ENCODE measurements at regions not wholly inside any gene's neighbourhood (a gene's known extent, or its start where the extent isn't known, plus 50 kb on each side); places are given as distances from the start of the nearest gene placed in this dataset.

GRCh38 chr18:51446571-51447210 is 249.2 kb upstream of the MEX3C start:
- FAIRE-seq (no peak), DNase-seq (ENCODE audit: low read depth in 1 of 2, low spot score in 2 of 2) (no peak)
- H2BK15ac ChIP-seq (ENCODE audit: low read length), result no peak overlapping the region
- no peaks in the 10 kb centered on the region for H3K23me2 ChIP-seq (ENCODE audit: low read depth, low read length)
- POLR2A ChIA-PET (ENCODE audit: partially characterized antibody), result no interaction called here
- H3K27me3 ChIP-seq (replicated peaks in 1 of 4; ENCODE audit: control insufficient read depth in 3 of 4, extremely low read depth in 1 of 4, insufficient read depth in 3 of 4, low read length in 3 of 4), result no peaks in the 10 kb centered on the region; a peak in 1 of 7 replicates
- H2BK120ac ChIP-seq (replicated peaks; ENCODE audit: low read depth, low read length), result no peak overlapping the region
- H2BK20ac ChIP-seq (ENCODE audit: low read length), result no peak overlapping the region
- no peak overlapping the region for H3K23ac ChIP-seq (ENCODE audit: insufficient read length)
- WGBS, 2 experiments (ENCODE audit: extremely low coverage in 1 of 2, insufficient coverage in 1 of 2, insufficient read length in 1 of 2, insufficient replicate concordance in 2 of 2, low coverage in 1 of 2, low lambda C conversion rate in 2 of 2, missing lambda C conversion rate in 1 of 2), result 93% methylated on average over 2 of the region's 2 CpGs; no CpG with 5 or more reads in 1 of the 2 experiments
- no peaks in the 10 kb centered on the region for H3K9me3 ChIP-seq (ENCODE audit: insufficient read depth in 2 of 2, low read depth in 1 of 2, low read length in 1 of 2)
- no peak overlapping the region; the same call in 1 of the 2 replicates for H2BK12ac ChIP-seq (ENCODE audit: low read depth, low read length)
- no peak overlapping the region for H3K14ac ChIP-seq (ENCODE audit: insufficient read length)
- CTCF ChIA-PET (ENCODE audit: partially characterized antibody), result interaction anchor here (0.7 kb wide), 1 partner anchor 356 kb away, joined by 3 read pairs; no protein-coding TSS in a partner anchor
- no peak overlapping the region for H4K8ac ChIP-seq (ENCODE audit: extremely low read depth, insufficient read depth, low read length)
- H3K79me2 ChIP-seq (ENCODE audit: control insufficient read depth in 1 of 2, insufficient read depth in 2 of 2, low read length in 2 of 2), result no peaks in the 10 kb centered on the region
- no peak overlapping the region for H3K4me3 ChIP-seq (ENCODE audit: extremely low read depth in 1 of 4, insufficient read depth in 2 of 4, low read depth in 3 of 4, low read length in 4 of 4)
- no peak overlapping the region for H2AFZ ChIP-seq (ENCODE audit: low read length)
- H3K27ac ChIP-seq (ENCODE audit: low read depth, low read length), result no peak overlapping the region
- H3K36me3 ChIP-seq (ENCODE audit: control insufficient read depth in 2 of 4, insufficient read depth in 4 of 4, low read length in 3 of 4), result no peaks in the 10 kb centered on the region
- peaks cover 0 to 7% (median 4%) of the 10 kb centered on the region in 4 experiments; a peak in 4 of 7 replicates for H3K4me1 ChIP-seq (replicated peaks in 1 of 4; ENCODE audit: control insufficient read depth in 3 of 4, insufficient read depth in 4 of 4, low read length in 3 of 4)
- no peak overlapping the region for H3K4me2 ChIP-seq (ENCODE audit: insufficient read depth in 1 of 2, low read depth in 2 of 2, low read length in 2 of 2)
- no peak for TF ChIP-seq CBX5 (IDR thresholded peaks at IDR 0.05; ENCODE audit: low read depth, low read length)
- no peak for TF ChIP-seq TAF7 (optimal IDR thresholded peaks at IDR 0.05; ENCODE audit: borderline replicate concordance, low read depth, low read length)
- no peak for TF ChIP-seq KDM5A (IDR thresholded peaks at IDR 0.05; ENCODE audit: low read length)
- no peak for TF ChIP-seq KDM1A (IDR thresholded peaks at IDR 0.05; ENCODE audit: borderline replicate concordance, low read length)
- TF ChIP-seq NRF1 (IDR thresholded peaks at IDR 0.05; ENCODE audit: low read depth, low read length), result no peak
- no peak for TF ChIP-seq BRCA1 (IDR thresholded peaks at IDR 0.05; ENCODE audit: low read depth, low read length)
- no peak for TF ChIP-seq SP1 (IDR thresholded peaks at IDR 0.05; ENCODE audit: low read depth, low read length)
- no peak for TF ChIP-seq ZNF274 (IDR thresholded peaks at IDR 0.05; ENCODE audit: borderline replicate concordance, extremely low read depth, low read length)
- TF ChIP-seq RBBP5 (IDR thresholded peaks at IDR 0.05; ENCODE audit: borderline replicate concordance, low read depth, low read length), result no peak
- TF ChIP-seq PHF8 (conservative IDR thresholded peaks at IDR 0.05; ENCODE audit: low read depth, low read length), result no peak
- TF ChIP-seq, protein P1, sequence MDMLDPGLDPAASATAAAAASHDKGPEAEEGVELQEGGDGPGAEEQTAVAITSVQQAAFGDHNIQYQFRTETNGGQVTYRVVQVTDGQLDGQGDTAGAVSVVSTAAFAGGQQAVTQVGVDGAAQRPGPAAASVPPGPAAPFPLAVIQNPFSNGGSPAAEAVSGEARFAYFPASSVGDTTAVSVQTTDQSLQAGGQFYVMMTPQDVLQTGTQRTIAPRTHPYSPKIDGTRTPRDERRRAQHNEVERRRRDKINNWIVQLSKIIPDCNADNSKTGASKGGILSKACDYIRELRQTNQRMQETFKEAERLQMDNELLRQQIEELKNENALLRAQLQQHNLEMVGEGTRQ (IDR thresholded peaks at IDR 0.05; ENCODE audit: low read length), result no peak
- no peak for TF ChIP-seq BCL11A (IDR thresholded peaks at IDR 0.05; ENCODE audit: low read depth in 2 of 2, low read length in 2 of 2)
- no peak for TF ChIP-seq CHD2 (IDR thresholded peaks at IDR 0.05; ENCODE audit: low read length)
- no peak overlapping the region for H3K9ac ChIP-seq (replicated peaks in 1 of 4; ENCODE audit: extremely low read depth in 1 of 4, low read depth in 3 of 4, low read length in 3 of 4)
- no peak overlapping the region for H4K91ac ChIP-seq (replicated peaks; ENCODE audit: insufficient read length, low read length)
- H3K56ac ChIP-seq (replicated peaks; ENCODE audit: insufficient read length, low read depth, low read length), result no peak overlapping the region
- no peak overlapping the region for H2AK5ac ChIP-seq (ENCODE audit: low read depth, low read length)
- H3K4ac ChIP-seq (replicated peaks; ENCODE audit: insufficient read length, low read depth, low read length), result no peak overlapping the region
- H4K5ac ChIP-seq (ENCODE audit: insufficient read length, low read depth, low read length), result no peak overlapping the region
- no peaks in the 10 kb centered on the region for H3K79me1 ChIP-seq (ENCODE audit: low read depth, low read length)
- H4K20me1 ChIP-seq (replicated peaks in 1 of 2; ENCODE audit: control insufficient read depth in 1 of 2, insufficient read depth in 2 of 2, low read length in 2 of 2), result no peaks in the 10 kb centered on the region
- H2BK5ac ChIP-seq (ENCODE audit: low read depth, low read length), result no peak overlapping the region
- no peak overlapping the region for H3K18ac ChIP-seq (ENCODE audit: extremely low read depth, low read length)
